ENCODE measurements at regions not wholly inside any gene's neighbourhood (a gene's known extent, or its start where the extent isn't known, plus 50 kb on each side); places are given as distances from the start of the nearest gene placed in this dataset.
A peak's percentile ranks its signal among the peaks of the same experiment; 100 is the strongest.

DNA sequence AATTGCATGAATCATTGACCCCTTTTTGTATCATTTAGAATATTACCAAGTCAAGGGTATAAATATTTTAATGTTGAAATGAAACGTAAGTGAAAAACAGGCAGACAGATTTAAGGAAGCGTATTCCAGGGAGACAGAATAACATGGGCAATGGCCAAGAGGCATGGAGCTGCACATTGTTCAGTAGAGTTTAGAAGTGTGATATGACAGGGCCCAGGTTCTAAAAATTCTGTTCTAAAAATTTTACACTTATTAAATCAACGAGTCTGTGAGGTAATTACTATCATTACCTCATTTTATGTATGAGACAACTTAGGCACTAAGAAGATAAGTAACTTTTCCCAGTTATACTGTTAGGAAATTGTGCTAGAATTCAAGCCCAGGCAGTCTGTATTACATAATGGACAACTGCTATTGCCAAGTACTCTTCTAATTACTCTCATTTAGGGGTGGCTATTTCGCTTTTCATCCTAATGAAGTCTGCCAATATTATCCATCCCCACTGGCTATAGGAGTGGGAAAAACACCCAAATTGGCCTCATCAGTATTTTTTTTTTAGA is 103.2 kb upstream of the NAV3 start:
- Histone ChIP-seq H3K9me3 (ENCODE audit: control insufficient read depth, low read length) (no peaks in the 10 kb centered on the region), H3K27ac (ENCODE audit: low read depth, low read length) (no peak overlapping the region), H3K4me1 (ENCODE audit: control insufficient read depth, insufficient read depth, low read length) (no peaks in the 10 kb centered on the region), H3K4me3 (ENCODE audit: low read length) (no peak overlapping the region), H3K27me3 (ENCODE audit: control insufficient read depth, insufficient read depth, low read length, poor library complexity, severe bottlenecking) (no peaks in the 10 kb centered on the region), H3K9ac (ENCODE audit: extremely low read depth, low read length, poor library complexity, severe bottlenecking) (no peak overlapping the region), H3K36me3 (ENCODE audit: control insufficient read depth, insufficient read depth, low read length) (no peaks in the 10 kb centered on the region)
- H3K9me3 Mint-ChIP-seq, result no peaks in the 10 kb centered on the region
- WGBS, 2 experiments (ENCODE audit: insufficient coverage in 1 of 2, insufficient read length in 1 of 2), result 96 to 100% methylated on average over 1 to 4 of the region's 4 CpGs
- H3K27ac Mint-ChIP-seq, result no peak overlapping the region
- no peak for DNase-seq
- H3K4me3 Mint-ChIP-seq, result no peak overlapping the region
- H3K4me1 Mint-ChIP-seq, result peaks cover 12% of the 10 kb centered on the region
- TF ChIP-seq, protein P1, sequence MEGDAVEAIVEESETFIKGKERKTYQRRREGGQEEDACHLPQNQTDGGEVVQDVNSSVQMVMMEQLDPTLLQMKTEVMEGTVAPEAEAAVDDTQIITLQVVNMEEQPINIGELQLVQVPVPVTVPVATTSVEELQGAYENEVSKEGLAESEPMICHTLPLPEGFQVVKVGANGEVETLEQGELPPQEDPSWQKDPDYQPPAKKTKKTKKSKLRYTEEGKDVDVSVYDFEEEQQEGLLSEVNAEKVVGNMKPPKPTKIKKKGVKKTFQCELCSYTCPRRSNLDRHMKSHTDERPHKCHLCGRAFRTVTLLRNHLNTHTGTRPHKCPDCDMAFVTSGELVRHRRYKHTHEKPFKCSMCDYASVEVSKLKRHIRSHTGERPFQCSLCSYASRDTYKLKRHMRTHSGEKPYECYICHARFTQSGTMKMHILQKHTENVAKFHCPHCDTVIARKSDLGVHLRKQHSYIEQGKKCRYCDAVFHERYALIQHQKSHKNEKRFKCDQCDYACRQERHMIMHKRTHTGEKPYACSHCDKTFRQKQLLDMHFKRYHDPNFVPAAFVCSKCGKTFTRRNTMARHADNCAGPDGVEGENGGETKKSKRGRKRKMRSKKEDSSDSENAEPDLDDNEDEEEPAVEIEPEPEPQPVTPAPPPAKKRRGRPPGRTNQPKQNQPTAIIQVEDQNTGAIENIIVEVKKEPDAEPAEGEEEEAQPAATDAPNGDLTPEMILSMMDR (conservative IDR thresholded peaks at IDR 0.05), result no peak
- no peaks in the 10 kb centered on the region for H3K27me3 Mint-ChIP-seq (ENCODE audit: insufficient read depth)
- no peaks in the 10 kb centered on the region for H3K36me3 Mint-ChIP-seq (ENCODE audit: low read depth)

DNA sequence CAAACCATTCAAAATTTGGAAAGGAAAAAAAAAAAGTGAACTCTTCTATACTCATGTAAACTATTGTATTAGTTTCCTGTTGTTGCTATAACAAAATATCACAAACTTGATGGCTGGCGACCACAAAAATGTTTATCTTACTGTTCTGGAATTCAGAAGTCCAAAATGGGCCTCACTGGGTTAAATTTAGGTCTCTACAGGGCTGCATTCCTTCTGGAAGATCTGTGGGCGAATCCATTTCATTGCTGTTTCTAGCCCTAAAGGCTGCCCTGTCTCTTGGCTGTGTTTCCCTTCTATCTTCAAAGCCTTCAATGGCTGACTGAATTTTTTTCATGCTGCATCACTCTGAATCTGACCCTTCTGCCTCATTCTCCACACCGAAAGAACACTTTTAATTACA is 105.1 kb upstream of the NAV3 start:
- Histone ChIP-seq H3K9ac (ENCODE audit: extremely low read depth, low read length, poor library complexity, severe bottlenecking) (no peak overlapping the region), H3K4me1 (ENCODE audit: control insufficient read depth, insufficient read depth, low read length) (no peaks in the 10 kb centered on the region), H3K4me3 (ENCODE audit: low read length) (no peak overlapping the region), H3K9me3 (ENCODE audit: control insufficient read depth, low read length) (no peaks in the 10 kb centered on the region), H3K27me3 (ENCODE audit: control insufficient read depth, insufficient read depth, low read length, poor library complexity, severe bottlenecking) (no peaks in the 10 kb centered on the region), H3K27ac (ENCODE audit: low read depth, low read length) (no peak overlapping the region), H3K36me3 (ENCODE audit: control insufficient read depth, insufficient read depth, low read length) (no peaks in the 10 kb centered on the region)
- H3K9me3 Mint-ChIP-seq, result no peaks in the 10 kb centered on the region
- H3K27me3 Mint-ChIP-seq (ENCODE audit: insufficient read depth), result no peaks in the 10 kb centered on the region
- TF ChIP-seq, protein P1 (conservative IDR thresholded peaks at IDR 0.05), result no peak
- peaks cover 12% of the 10 kb centered on the region for H3K4me1 Mint-ChIP-seq
- H3K36me3 Mint-ChIP-seq (ENCODE audit: low read depth), result no peaks in the 10 kb centered on the region
- 91 to 100% methylated on average over 2 to 3 of the region's 3 CpGs for WGBS, 2 experiments (ENCODE audit: insufficient coverage in 1 of 2, insufficient read length in 1 of 2)
- no peak overlapping the region for H3K4me3 Mint-ChIP-seq
- H3K27ac Mint-ChIP-seq, result no peak overlapping the region
- no peak for DNase-seq

DNA sequence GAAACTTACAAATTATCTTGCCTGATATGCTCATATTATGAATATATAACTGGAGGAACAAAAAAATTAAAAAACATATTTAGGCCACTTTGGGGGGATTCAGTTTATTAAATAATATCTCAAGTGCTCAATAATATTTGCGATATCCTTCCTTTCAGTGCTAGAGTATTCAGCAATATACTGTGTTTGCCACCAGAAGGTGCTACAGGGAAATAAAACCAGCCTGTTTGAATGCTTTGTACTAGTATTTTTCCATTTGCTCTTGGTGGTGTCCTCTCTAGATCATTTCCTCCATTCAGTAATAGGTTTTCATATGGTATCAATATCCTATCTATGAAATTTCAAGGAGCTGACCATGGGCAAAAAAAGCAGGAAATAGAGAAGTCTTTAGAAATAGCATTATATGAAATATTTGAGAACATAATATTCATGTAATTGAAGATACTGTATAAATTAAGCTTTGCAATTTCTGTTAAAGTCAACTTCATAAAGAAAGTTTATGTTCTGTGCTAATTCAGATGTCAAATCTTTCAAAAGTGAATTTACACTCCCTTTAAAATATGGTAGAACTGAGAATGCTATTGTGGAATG is 106.2 kb upstream of the NAV3 start:
- no peak for DNase-seq
- no peaks in the 10 kb centered on the region for H3K4me1 ChIP-seq (ENCODE audit: control insufficient read depth, insufficient read depth, low read length)
- H3K27me3 ChIP-seq (ENCODE audit: control insufficient read depth, insufficient read depth, low read length, poor library complexity, severe bottlenecking), result no peaks in the 10 kb centered on the region
- peaks cover 12% of the 10 kb centered on the region for H3K4me1 Mint-ChIP-seq
- H3K27me3 Mint-ChIP-seq (ENCODE audit: insufficient read depth), result no peaks in the 10 kb centered on the region
- no peak overlapping the region for H3K9ac ChIP-seq (ENCODE audit: extremely low read depth, low read length, poor library complexity, severe bottlenecking)
- no peaks in the 10 kb centered on the region for H3K9me3 ChIP-seq (ENCODE audit: control insufficient read depth, low read length)
- no peak overlapping the region for H3K27ac ChIP-seq (ENCODE audit: low read depth, low read length)
- no peak overlapping the region for H3K27ac Mint-ChIP-seq
- H3K36me3 ChIP-seq (ENCODE audit: control insufficient read depth, insufficient read depth, low read length), result no peaks in the 10 kb centered on the region
- TF ChIP-seq, protein P1 (conservative IDR thresholded peaks at IDR 0.05), result peak; percentile 93
- H3K4me3 Mint-ChIP-seq, result no peak overlapping the region
- H3K4me3 ChIP-seq (ENCODE audit: low read length), result no peak overlapping the region
- 80 to 93% methylated on average over 1 of the region's 1 CpG for WGBS, 2 experiments (ENCODE audit: insufficient coverage in 1 of 2, insufficient read length in 1 of 2)
- no peaks in the 10 kb centered on the region for H3K9me3 Mint-ChIP-seq
- no peaks in the 10 kb centered on the region for H3K36me3 Mint-ChIP-seq (ENCODE audit: low read depth)
